Activated T-helper 2 cell treated with anti-CD3 and anti-CD28 coated beads, Interferon-gamma antibody, Interleukin-2, Interleukin-4, amounts not matched to agents 10 μg/mL and 5 μg/mL and 100 μg/mL, durations not matched to agents 14 hours and 24 hours and 36 hours (primary cell): ENCODE measurements at regions not wholly inside any gene's neighbourhood (a gene's known extent, or its start where the extent isn't known, plus 50 kb on each side); places are given as distances from the start of the nearest gene placed in this dataset.

ENCODE experiments used
- DNase-seq: peaks from one replicate; pipeline ENCODE4 v3.0.0; 2021; ENCODE audit warnings: low spot score
- H3K27ac Mint-ChIP-seq: one replicate; pipeline ENCODE4 v1.8.0; 2021; ENCODE audit warnings: mixed read lengths
- H3K27me3 Mint-ChIP-seq: one replicate; pipeline ENCODE4 v1.8.0; 2021; ENCODE audit warnings: low read depth, mixed read lengths
- H3K36me3 Mint-ChIP-seq: one replicate; pipeline ENCODE4 v1.8.0; 2021; ENCODE audit warnings: low read depth, mixed read lengths
- H3K4me1 Mint-ChIP-seq: one replicate; pipeline ENCODE4 v1.8.0; 2021; ENCODE audit warnings: low read depth, mixed read lengths
- H3K4me3 Mint-ChIP-seq: one replicate; pipeline ENCODE4 v1.8.0; 2021; ENCODE audit warnings: low read depth, mild to moderate bottlenecking, moderate library complexity, mixed read lengths
- H3K9me3 Mint-ChIP-seq: one replicate; pipeline ENCODE4 v1.8.0; 2021; ENCODE audit warnings: mixed read lengths
- intact Hi-C: fragments of 100-400 bp; cut with micrococcal nuclease; formaldehyde crosslinking; loops from one replicate; pipeline ENCODE4 v1.15.1; 2023

GRCh38 chr13:73222627-73223305, 164.0 kb downstream of the KLF5 start:
- DNase-seq, result no peak
- peaks cover 41% of the 10 kb centered on the region for H3K27me3 Mint-ChIP-seq
- no peak overlapping the region for H3K4me3 Mint-ChIP-seq
- H3K27ac Mint-ChIP-seq, result no peak overlapping the region
- intact Hi-C loops, result loop anchor here (2.0 to 5.0 kb wide), 3 partner anchors 42 to 495 kb away; partner anchors contain the start of gene KLF5
- peaks cover 23% of the 10 kb centered on the region for H3K4me1 Mint-ChIP-seq
- no peaks in the 10 kb centered on the region for H3K9me3 Mint-ChIP-seq
- no peaks in the 10 kb centered on the region for H3K36me3 Mint-ChIP-seq

- peaks cover 29% of the 10 kb centered on the region for H3K27me3 Mint-ChIP-seq
- H3K4me1 Mint-ChIP-seq, result peaks cover 29% of the 10 kb centered on the region
- no peak overlapping the region for H3K27ac Mint-ChIP-seq
- H3K36me3 Mint-ChIP-seq, result no peaks in the 10 kb centered on the region
- no peak for DNase-seq
- no peak overlapping the region for H3K4me3 Mint-ChIP-seq
- intact Hi-C loops, result loop anchor here (5.0 kb wide), 2 partner anchors 164 to 496 kb away; partner anchors contain the start of gene KLF5
- no peaks in the 10 kb centered on the region for H3K9me3 Mint-ChIP-seq
Measured at GRCh38 chr13:73220966-73221720, 162.3 kb downstream of the KLF5 start.

GRCh38 chr13:73218181-73218580, 159.4 kb downstream of the KLF5 start:
- no peak for DNase-seq
- H3K4me3 Mint-ChIP-seq, result no peak overlapping the region

GRCh38 chr13:73216381-73216831, 157.6 kb downstream of the KLF5 start:
- Mint-ChIP-seq H3K27me3 (peaks cover 47% of the 10 kb centered on the region), H3K36me3 (no peaks in the 10 kb centered on the region), H3K4me3 (no peak overlapping the region), H3K4me1 (peaks cover 12% of the 10 kb centered on the region), H3K9me3 (no peaks in the 10 kb centered on the region), H3K27ac (no peak overlapping the region)
- DNase-seq, result no peak
- intact Hi-C loops, result no loop called here

More at GRCh38 chr13:73218181-73218580, 159.4 kb downstream of the KLF5 start:
- peaks cover 45% of the 10 kb centered on the region for H3K27me3 Mint-ChIP-seq
- no peaks in the 10 kb centered on the region for H3K36me3 Mint-ChIP-seq
- no peak overlapping the region for H3K27ac Mint-ChIP-seq
- H3K4me1 Mint-ChIP-seq, result peaks cover 18% of the 10 kb centered on the region
- H3K9me3 Mint-ChIP-seq, result no peaks in the 10 kb centered on the region
- intact Hi-C loops, result no loop called here

GRCh38 chr13:73215823-73216222, 157.0 kb downstream of the KLF5 start:
- Mint-ChIP-seq H3K9me3 (no peaks in the 10 kb centered on the region), H3K27ac (no peak overlapping the region), H3K36me3 (no peaks in the 10 kb centered on the region), H3K4me1 (peaks cover 12% of the 10 kb centered on the region), H3K4me3 (no peak overlapping the region), H3K27me3 (peaks cover 44% of the 10 kb centered on the region)
- intact Hi-C loops, result no loop called here
- no peak for DNase-seq

GRCh38 chr13:73212482-73212881, 153.7 kb downstream of the KLF5 start:
- H3K9me3 Mint-ChIP-seq, result no peaks in the 10 kb centered on the region
- DNase-seq, result no peak
- no peaks in the 10 kb centered on the region for H3K36me3 Mint-ChIP-seq
- no peak overlapping the region for H3K4me3 Mint-ChIP-seq
- H3K27me3 Mint-ChIP-seq, result peaks cover 38% of the 10 kb centered on the region
- no peak overlapping the region for H3K27ac Mint-ChIP-seq
- H3K4me1 Mint-ChIP-seq, result peaks cover 13% of the 10 kb centered on the region
- intact Hi-C loops, result no loop called here

GRCh38 chr13:73210218-73210883, 151.5 kb downstream of the KLF5 start:
- H3K27me3 Mint-ChIP-seq, result peaks cover 34% of the 10 kb centered on the region
- H3K4me1 Mint-ChIP-seq, result peaks cover 3% of the 10 kb centered on the region
- no peak overlapping the region for H3K27ac Mint-ChIP-seq
- no peak overlapping the region for H3K4me3 Mint-ChIP-seq
- DNase-seq, result no peak
- H3K9me3 Mint-ChIP-seq, result no peaks in the 10 kb centered on the region
- H3K36me3 Mint-ChIP-seq, result no peaks in the 10 kb centered on the region
- intact Hi-C loops, result no loop called here

- Mint-ChIP-seq H3K4me1 (no peaks in the 10 kb centered on the region), H3K27ac (no peak overlapping the region), H3K27me3 (peaks cover 19% of the 10 kb centered on the region), H3K9me3 (no peaks in the 10 kb centered on the region), H3K4me3 (no peak overlapping the region), H3K36me3 (no peaks in the 10 kb centered on the region)
- no peak for DNase-seq
- intact Hi-C loops, result no loop called here
Measured at GRCh38 chr13:73204952-73205351, 146.1 kb downstream of the KLF5 start.

GRCh38 chr13:73201626-73202025, 142.8 kb downstream of the KLF5 start:
- no peaks in the 10 kb centered on the region for H3K9me3 Mint-ChIP-seq
- H3K4me3 Mint-ChIP-seq, result no peak overlapping the region
- intact Hi-C loops, result no loop called here
- no peaks in the 10 kb centered on the region for H3K4me1 Mint-ChIP-seq
- peaks cover 11% of the 10 kb centered on the region for H3K27me3 Mint-ChIP-seq
- no peak for DNase-seq
- no peaks in the 10 kb centered on the region for H3K36me3 Mint-ChIP-seq
- H3K27ac Mint-ChIP-seq, result no peak overlapping the region

DNA sequence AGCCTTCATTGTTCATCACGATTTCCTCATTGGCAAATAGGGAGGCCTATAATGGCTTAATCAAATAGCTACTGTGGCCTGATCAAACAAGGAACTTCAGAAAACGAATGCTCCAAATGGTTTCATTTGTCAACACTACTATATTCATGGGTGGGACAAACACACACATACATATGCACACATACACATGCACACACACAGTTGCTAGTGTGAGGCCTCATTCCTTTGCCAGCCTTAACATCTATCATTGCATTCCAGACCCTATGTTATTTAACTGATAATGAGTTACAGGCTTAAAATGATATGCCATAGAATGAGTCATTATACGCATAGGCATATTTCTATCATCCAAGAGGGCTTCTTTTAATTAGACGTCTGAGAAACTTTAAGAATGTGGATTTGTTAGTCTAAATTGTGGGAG, 140.2 kb downstream of the KLF5 start:
- H3K36me3 Mint-ChIP-seq, result no peaks in the 10 kb centered on the region
- H3K27ac Mint-ChIP-seq, result no peak overlapping the region
- H3K4me1 Mint-ChIP-seq, result no peaks in the 10 kb centered on the region
- peaks cover 11% of the 10 kb centered on the region for H3K27me3 Mint-ChIP-seq
- H3K4me3 Mint-ChIP-seq, result no peak overlapping the region
- no peaks in the 10 kb centered on the region for H3K9me3 Mint-ChIP-seq
- intact Hi-C loops, result no loop called here
- DNase-seq, result no peak

- Mint-ChIP-seq H3K9me3 (no peaks in the 10 kb centered on the region), H3K4me3 (no peak overlapping the region), H3K27ac (no peak overlapping the region), H3K27me3 (peaks cover 16% of the 10 kb centered on the region), H3K4me1 (peaks cover under 1% of the 10 kb centered on the region), H3K36me3 (no peaks in the 10 kb centered on the region)
- intact Hi-C loops, result no loop called here
- no peak for DNase-seq
Measured at GRCh38 chr13:73195091-73195490, 136.3 kb downstream of the KLF5 start.

DNA sequence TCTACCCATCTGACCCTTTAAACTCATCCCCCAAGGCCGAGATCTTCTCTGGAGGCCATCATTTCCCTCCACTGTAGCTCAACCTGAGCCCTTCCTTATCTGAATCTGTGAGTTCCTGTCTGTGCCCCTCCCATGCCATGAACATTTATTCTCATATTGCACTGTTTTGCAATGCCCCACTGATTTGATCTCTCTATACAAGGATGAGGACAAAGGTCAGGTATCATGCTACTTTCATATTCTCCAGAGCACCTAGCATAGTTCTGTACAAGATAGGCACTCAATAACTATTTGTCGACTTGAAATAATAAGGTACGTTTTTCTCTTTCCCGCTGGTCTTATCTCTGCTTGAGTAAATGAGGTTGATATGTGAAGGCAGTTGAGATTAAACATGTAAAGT, 135.5 kb downstream of the KLF5 start:
- intact Hi-C loops, result no loop called here
- no peak for DNase-seq

GRCh38 chr13:73193554-73193953, 134.7 kb downstream of the KLF5 start:
- H3K4me1 Mint-ChIP-seq, result peaks cover 4% of the 10 kb centered on the region

More for the DNA sequence above, 135.5 kb downstream of the KLF5 start:
- H3K4me1 Mint-ChIP-seq, result peaks cover 4% of the 10 kb centered on the region
- H3K36me3 Mint-ChIP-seq, result no peaks in the 10 kb centered on the region
- H3K9me3 Mint-ChIP-seq, result no peaks in the 10 kb centered on the region
- H3K27me3 Mint-ChIP-seq, result peaks cover 16% of the 10 kb centered on the region
- H3K4me3 Mint-ChIP-seq, result no peak overlapping the region
- H3K27ac Mint-ChIP-seq, result no peak overlapping the region

More at GRCh38 chr13:73193554-73193953, 134.7 kb downstream of the KLF5 start:
- no peak for DNase-seq
- H3K27me3 Mint-ChIP-seq, result peaks cover 16% of the 10 kb centered on the region
- no peak overlapping the region for H3K27ac Mint-ChIP-seq
- H3K36me3 Mint-ChIP-seq, result no peaks in the 10 kb centered on the region
- H3K9me3 Mint-ChIP-seq, result no peaks in the 10 kb centered on the region
- intact Hi-C loops, result no loop called here
- no peak overlapping the region for H3K4me3 Mint-ChIP-seq
